IgD-negative memory B cell (primary cell): ENCODE measurements at regions not wholly inside any gene's neighbourhood (a gene's known extent, or its start where the extent isn't known, plus 50 kb on each side); places are given as distances from the start of the nearest gene placed in this dataset.

Source experiments
- H3K27ac Mint-ChIP-seq, 3 donors: one replicate each; pipeline ENCODE4 v1.8.0; 2020 to 2022; ENCODE audit warnings: mild to moderate bottlenecking in 3 of 3, mixed read lengths in 3 of 3, moderate library complexity in 1 of 3
- H3K27me3 Mint-ChIP-seq: one replicate; pipeline ENCODE4 v1.8.0; 2021; ENCODE audit warnings: mixed read lengths
- H3K36me3 Mint-ChIP-seq: one replicate; pipeline ENCODE4 v1.8.0; 2020; ENCODE audit warnings: mild to moderate bottlenecking, mixed read lengths
- H3K4me1 Mint-ChIP-seq, 3 donors: one replicate each; pipeline ENCODE4 v1.8.0; 2020 to 2022; ENCODE audit warnings: mixed read lengths in 3 of 3, mild to moderate bottlenecking in 1 of 3
- H3K4me3 Mint-ChIP-seq, 4 donors: one replicate each; pipeline ENCODE4 v1.8.0; 2020 to 2022; ENCODE audit warnings: mild to moderate bottlenecking in 4 of 4, mixed read lengths in 4 of 4, moderate library complexity in 3 of 4
- H3K9me3 Mint-ChIP-seq, 3 donors: one replicate each; pipeline ENCODE4 v1.8.0; 2020 to 2021; ENCODE audit warnings: mixed read lengths in 3 of 3, mild to moderate bottlenecking in 1 of 3

DNA sequence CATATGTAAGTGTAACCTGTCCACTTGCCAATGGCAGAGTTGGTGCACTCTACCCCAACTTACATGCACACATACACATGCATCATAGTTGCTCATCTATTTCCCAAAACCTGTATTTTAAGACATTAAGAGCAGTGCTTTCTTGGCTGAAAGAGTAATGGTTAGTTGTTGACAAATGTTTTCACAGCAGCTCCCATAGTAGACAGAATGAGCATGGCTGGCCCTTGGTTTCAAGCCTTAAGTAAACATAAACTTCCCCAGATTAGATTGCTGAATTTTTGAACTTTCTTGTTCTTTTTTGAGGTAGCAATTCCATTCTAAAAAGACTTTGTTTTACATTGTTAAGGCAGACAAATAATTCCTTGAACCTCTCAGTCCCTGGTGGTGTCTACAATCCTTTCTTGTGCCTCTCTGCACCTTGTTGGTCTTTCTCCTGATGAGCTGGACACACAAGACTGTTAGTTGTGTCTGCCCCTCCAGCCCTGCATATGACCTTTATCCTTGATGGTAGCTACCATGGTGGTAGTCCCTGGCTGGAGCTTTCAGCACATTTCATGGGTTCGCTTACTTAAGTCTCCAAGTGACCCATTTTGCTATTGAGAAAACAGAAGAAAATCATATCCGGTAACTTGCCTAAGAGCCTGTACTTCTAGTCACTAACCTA, 580.1 kb upstream of the ID2 start:
- Mint-ChIP-seq H3K9me3 (no peaks in the 10 kb centered on the region), H3K27ac (no peak overlapping the region), H3K36me3 (peaks cover 2% of the 10 kb centered on the region), H3K4me3 (no peak overlapping the region), H3K27me3 (peaks cover 9% of the 10 kb centered on the region), H3K4me1 (no peaks in the 10 kb centered on the region)

DNA sequence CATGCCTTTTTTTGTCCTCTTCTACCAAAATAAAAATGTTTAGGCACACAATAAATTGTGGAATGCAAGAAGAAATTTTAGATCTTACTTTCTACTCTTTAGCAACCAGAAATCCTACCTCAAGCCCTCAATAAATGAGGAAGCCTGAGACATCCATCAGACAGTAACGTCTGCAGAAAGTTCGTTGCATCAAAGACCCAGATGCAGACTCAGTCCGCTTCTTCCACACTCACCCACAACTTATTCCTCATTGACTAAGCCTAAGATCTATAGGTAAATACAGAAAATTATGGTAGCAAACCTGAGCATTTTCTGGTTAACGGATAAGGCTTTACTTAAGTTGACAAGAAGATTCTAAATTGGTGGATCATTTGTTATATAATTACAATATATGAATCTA, 579.4 kb upstream of the ID2 start:
- H3K4me1 Mint-ChIP-seq = no peaks in the 10 kb centered on the region
- H3K27ac Mint-ChIP-seq = no peak overlapping the region
- no peaks in the 10 kb centered on the region for H3K9me3 Mint-ChIP-seq
- H3K4me3 Mint-ChIP-seq = no peak overlapping the region
- H3K27me3 Mint-ChIP-seq = peaks cover 14% of the 10 kb centered on the region
- peaks cover 2% of the 10 kb centered on the region for H3K36me3 Mint-ChIP-seq

GRCh38 chr2:8103085-8103708, 578.7 kb upstream of the ID2 start:
- peaks cover 2% of the 10 kb centered on the region for H3K36me3 Mint-ChIP-seq

GRCh38 chr2:8107150-8107549, 574.7 kb upstream of the ID2 start:
- H3K27ac Mint-ChIP-seq = no peak overlapping the region
- peaks cover 10% of the 10 kb centered on the region for H3K27me3 Mint-ChIP-seq
- H3K36me3 Mint-ChIP-seq = peaks cover 2% of the 10 kb centered on the region
- no peaks in the 10 kb centered on the region for H3K9me3 Mint-ChIP-seq
- no peaks in the 10 kb centered on the region for H3K4me1 Mint-ChIP-seq
- H3K4me3 Mint-ChIP-seq = no peak overlapping the region

More at GRCh38 chr2:8103085-8103708, 578.7 kb upstream of the ID2 start:
- Mint-ChIP-seq H3K27ac (no peak overlapping the region), H3K4me1 (no peaks in the 10 kb centered on the region), H3K9me3 (no peaks in the 10 kb centered on the region), H3K27me3 (peaks cover 13% of the 10 kb centered on the region), H3K4me3 (no peak overlapping the region)

DNA sequence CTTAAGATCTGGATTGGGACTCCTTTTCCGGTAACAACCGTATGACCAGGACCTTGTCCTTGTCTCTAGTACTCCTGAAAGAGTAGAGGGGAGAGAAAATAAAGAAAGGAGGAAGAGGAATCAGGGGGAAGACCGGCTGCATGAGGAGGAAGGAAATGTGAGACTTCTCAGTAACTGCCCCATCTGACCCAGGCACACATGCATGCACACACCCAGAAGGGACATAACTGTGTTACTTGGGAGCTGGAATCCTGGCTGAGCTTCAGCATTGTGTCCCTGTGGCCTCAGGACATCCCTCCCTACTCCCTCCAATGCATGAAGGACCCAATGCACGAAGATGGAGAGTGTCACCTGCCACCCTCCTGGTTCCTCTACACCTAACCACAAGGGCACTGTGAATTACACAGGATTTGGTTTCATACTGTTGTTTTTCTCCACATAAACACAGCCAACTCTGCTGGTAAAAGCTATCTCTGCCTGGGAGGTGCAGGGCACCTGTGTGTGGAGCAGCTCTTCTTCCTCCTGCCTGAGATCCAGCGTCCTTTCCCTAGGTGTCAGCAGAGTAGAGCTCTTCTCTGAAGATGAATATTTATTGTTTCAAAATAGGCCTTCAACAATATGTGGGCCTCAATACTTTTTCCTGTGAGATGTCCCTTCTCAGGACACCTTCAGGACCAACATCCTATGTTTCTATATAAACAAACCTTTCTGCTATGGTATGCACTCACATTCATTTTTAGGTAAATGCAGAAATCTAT, 574.1 kb upstream of the ID2 start:
- peaks cover 10% of the 10 kb centered on the region for H3K27me3 Mint-ChIP-seq
- no peak overlapping the region for H3K27ac Mint-ChIP-seq
- H3K4me3 Mint-ChIP-seq = no peak overlapping the region
- H3K4me1 Mint-ChIP-seq = no peaks in the 10 kb centered on the region
- no peaks in the 10 kb centered on the region for H3K9me3 Mint-ChIP-seq
- H3K36me3 Mint-ChIP-seq = peaks cover 2% of the 10 kb centered on the region

GRCh38 chr2:8110716-8111115, 571.1 kb upstream of the ID2 start:
- Mint-ChIP-seq H3K4me3 (no peak overlapping the region), H3K36me3 (peaks cover 5% of the 10 kb centered on the region), H3K27ac (no peak overlapping the region), H3K27me3 (peaks cover 18% of the 10 kb centered on the region), H3K4me1 (no peaks in the 10 kb centered on the region), H3K9me3 (peaks cover 0 to 1% (median 0%) of the 10 kb centered on the region in 3 donors)

GRCh38 chr2:8111193-8111592, 570.7 kb upstream of the ID2 start:
- Mint-ChIP-seq H3K36me3 (peaks cover 5% of the 10 kb centered on the region), H3K27me3 (peaks cover 22% of the 10 kb centered on the region), H3K4me1 (peaks cover 0 to 2% (median under 1%) of the 10 kb centered on the region in 3 donors), H3K9me3 (peaks cover 0 to 1% (median 0%) of the 10 kb centered on the region in 3 donors), H3K4me3 (no peak overlapping the region), H3K27ac (no peak overlapping the region)

DNA sequence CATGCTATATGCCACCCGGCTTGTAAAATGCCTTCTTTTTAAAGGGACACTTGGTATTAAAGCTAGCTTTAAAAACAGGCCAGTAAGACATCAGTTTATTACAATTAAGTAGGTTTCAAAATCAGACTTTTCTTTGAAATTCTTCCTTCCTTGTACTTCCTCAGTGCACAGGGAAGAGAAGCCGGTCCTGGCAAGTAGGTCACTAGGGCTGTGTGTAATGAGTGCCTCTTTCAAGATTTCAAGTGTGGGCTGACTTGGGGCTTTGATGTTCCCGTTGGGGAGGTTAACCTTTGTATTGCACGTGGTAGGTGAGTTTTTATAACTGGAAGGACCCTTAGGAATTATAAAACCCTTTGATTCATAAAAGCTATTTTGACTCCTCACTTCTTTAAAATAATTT, 566.4 kb upstream of the ID2 start:
- Mint-ChIP-seq H3K4me3 (no peak overlapping the region), H3K27me3 (peaks cover 20% of the 10 kb centered on the region), H3K27ac (no peak overlapping the region), H3K9me3 (peaks cover 0 to 1% (median 0%) of the 10 kb centered on the region in 3 donors), H3K36me3 (peaks cover 5% of the 10 kb centered on the region), H3K4me1 (peaks cover 2 to 7% (median 4%) of the 10 kb centered on the region in 3 donors)

GRCh38 chr2:8115966-8116365, 565.9 kb upstream of the ID2 start:
- peaks cover 5% of the 10 kb centered on the region for H3K36me3 Mint-ChIP-seq
- no peak overlapping the region for H3K4me3 Mint-ChIP-seq
- peaks cover 0 to 1% (median 0%) of the 10 kb centered on the region in 3 donors for H3K9me3 Mint-ChIP-seq
- H3K27me3 Mint-ChIP-seq = peaks cover 20% of the 10 kb centered on the region
- peaks cover 2 to 7% (median 4%) of the 10 kb centered on the region in 3 donors for H3K4me1 Mint-ChIP-seq
- H3K27ac Mint-ChIP-seq = no peak overlapping the region

- Mint-ChIP-seq H3K36me3 (peaks cover 5% of the 10 kb centered on the region), H3K4me3 (peak overlapping the region in 1 of 4 donors; percentile 39), H3K27ac (no peak overlapping the region), H3K9me3 (peaks cover 0 to 1% (median 0%) of the 10 kb centered on the region in 3 donors), H3K27me3 (peaks cover 20% of the 10 kb centered on the region), H3K4me1 (peaks cover 2 to 7% (median 4%) of the 10 kb centered on the region in 3 donors)
Measured at GRCh38 chr2:8116661-8117060, 565.2 kb upstream of the ID2 start.

DNA sequence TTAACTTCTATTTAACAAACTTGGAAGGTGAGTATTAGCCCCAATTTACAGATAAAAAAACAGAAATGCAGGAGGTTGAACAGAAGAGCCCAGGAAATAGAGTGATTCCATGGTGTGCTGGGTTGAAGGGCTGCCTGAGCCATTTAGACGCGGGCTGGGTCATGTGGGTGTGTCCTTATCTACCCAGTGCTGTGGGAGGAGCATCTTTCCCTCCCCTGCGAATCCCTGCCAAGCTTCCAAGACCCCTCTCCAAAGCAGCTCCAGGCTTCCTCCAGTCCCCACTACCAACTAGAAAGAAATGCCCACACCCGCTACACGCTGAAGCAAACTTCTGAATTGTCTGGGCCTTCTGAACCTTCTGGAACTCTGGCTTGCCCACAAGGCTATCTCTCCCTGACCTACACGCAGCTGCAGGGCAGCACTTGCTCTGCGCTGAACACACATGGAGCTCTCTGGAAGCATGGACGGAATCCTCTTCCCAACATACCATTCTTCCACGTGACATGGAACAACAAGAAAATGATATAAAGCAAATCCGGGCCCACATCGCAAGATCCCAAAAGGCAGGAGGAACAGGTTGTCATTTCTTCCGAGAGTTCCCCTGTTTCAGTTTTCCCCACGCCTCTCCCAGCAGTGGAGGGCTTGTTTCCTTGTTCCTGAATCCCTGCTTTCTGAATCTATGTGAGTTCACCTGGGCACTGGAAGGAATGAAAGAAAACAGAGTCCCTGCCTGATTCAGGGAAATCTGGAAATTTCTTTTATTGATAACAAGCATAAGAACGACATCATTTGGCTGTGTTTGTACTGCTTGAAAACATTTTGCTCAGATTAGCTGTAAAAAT, 562.7 kb upstream of the ID2 start:
- H3K4me3 Mint-ChIP-seq = no peak overlapping the region
- H3K36me3 Mint-ChIP-seq = peaks cover 2% of the 10 kb centered on the region
- peaks cover 2 to 7% (median 4%) of the 10 kb centered on the region in 3 donors for H3K4me1 Mint-ChIP-seq
- H3K9me3 Mint-ChIP-seq = no peaks in the 10 kb centered on the region
- H3K27me3 Mint-ChIP-seq = peaks cover 22% of the 10 kb centered on the region
- H3K27ac Mint-ChIP-seq = no peak overlapping the region

- no peaks in the 10 kb centered on the region for H3K9me3 Mint-ChIP-seq
- H3K27me3 Mint-ChIP-seq = peaks cover 17% of the 10 kb centered on the region
- no peaks in the 10 kb centered on the region for H3K36me3 Mint-ChIP-seq
- no peak overlapping the region for H3K4me3 Mint-ChIP-seq
- H3K27ac Mint-ChIP-seq = no peak overlapping the region
- H3K4me1 Mint-ChIP-seq = peaks cover 2 to 7% (median 4%) of the 10 kb centered on the region in 3 donors
Measured at GRCh38 chr2:8119782-8120505, 561.9 kb upstream of the ID2 start.

DNA sequence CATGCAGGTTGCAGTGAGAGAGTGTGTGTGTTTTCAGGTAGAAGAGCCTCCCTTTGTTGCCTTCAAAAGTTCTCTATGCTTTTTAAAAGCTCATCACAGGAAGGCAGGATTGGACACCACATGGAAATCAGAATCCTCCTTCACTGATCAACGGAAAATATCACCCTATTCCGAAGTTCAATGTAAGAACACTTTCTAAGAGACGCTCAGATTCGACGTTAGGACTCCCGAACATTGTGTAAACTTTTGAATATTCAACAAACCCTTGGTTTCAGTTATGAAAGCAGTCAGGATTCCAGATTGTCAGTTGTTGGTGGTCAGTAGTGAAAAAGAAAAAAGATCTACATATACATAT, 561.4 kb upstream of the ID2 start:
- Mint-ChIP-seq H3K4me3 (no peak overlapping the region), H3K4me1 (peaks cover 2 to 7% (median 4%) of the 10 kb centered on the region in 3 donors), H3K36me3 (no peaks in the 10 kb centered on the region), H3K9me3 (no peaks in the 10 kb centered on the region), H3K27me3 (peaks cover 20% of the 10 kb centered on the region), H3K27ac (no peak overlapping the region)
